GM21619 (cell line): ENCODE measurements at regions not wholly inside any gene's neighbourhood (a gene's known extent, or its start where the extent isn't known, plus 50 kb on each side); places are given as distances from the start of the nearest gene placed in this dataset.
"Not testable (repeated sequence)": the region's sequence is repeated elsewhere in the genome, so short reads cannot be mapped to it uniquely, and the experiment has no call there.

Experiments
- ATAC-seq: cut with Tn5 transposase; IDR thresholded peaks from one replicate; pipeline ENCODE4 v1.9.1; 2021; ENCODE audit not compliant: unreplicated experiment

DNA sequence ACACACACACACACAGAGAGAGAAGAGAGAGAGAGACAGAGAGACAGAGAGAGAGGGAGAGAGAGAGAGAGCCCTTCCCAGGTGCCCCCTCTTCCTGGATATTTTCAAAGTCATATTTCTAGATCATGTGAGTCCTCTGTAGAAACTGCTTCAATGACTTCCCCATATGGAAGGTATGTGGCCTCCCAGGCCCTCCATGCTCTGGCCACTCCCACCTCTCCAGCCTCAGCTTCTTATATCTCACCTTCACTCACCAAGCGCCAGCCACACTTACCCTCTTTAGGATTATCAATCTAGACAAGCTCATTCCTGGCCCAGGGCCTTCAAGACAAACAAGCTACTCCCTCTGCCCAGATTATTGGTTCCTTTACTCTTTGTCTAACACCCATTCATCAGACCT lies 259.7 kb downstream of the MTERF1 start:
- ATAC-seq = no peak

DNA sequence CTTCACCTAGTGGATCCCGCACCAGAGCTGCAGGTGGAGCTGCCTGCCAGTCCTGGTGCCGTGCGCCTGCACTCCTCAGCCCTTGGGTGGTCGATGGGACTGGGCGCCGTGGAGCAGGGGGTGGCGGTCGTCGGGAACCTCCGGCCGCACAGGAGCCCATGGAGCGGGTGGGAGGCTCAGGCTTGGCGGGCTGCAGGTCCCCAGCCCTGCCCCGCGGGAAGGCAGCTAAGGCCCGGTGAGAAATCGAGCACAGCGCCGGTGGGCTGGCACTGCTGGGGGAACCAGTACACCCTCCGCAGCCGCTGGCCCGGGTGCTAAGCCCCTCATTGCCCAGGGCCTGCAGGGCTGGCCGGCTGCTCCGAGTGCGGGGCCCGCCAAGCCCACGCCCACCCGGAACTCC lies 253.2 kb downstream of the MTERF1 start:
- not testable (repeated sequence) for ATAC-seq

DNA sequence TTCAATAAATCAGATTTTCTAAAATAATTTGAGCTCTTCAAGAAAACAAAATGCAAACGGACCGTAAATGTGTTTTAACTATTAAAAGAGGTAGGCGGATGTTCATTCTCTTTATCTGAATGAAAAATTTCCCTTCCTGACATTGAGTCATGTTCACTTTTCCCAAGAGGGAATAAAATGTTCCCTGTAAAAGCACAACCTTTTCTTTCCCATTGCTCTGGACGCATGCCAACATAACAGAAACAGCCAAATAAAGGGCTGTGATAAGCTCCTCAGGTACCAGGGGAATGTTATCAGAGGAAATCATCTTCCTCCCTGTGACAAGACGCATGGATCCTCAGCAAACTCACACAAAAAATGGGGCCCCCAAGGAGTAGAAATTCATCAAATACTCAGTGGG lies 251.8 kb downstream of the MTERF1 start:
- no peak for ATAC-seq

DNA sequence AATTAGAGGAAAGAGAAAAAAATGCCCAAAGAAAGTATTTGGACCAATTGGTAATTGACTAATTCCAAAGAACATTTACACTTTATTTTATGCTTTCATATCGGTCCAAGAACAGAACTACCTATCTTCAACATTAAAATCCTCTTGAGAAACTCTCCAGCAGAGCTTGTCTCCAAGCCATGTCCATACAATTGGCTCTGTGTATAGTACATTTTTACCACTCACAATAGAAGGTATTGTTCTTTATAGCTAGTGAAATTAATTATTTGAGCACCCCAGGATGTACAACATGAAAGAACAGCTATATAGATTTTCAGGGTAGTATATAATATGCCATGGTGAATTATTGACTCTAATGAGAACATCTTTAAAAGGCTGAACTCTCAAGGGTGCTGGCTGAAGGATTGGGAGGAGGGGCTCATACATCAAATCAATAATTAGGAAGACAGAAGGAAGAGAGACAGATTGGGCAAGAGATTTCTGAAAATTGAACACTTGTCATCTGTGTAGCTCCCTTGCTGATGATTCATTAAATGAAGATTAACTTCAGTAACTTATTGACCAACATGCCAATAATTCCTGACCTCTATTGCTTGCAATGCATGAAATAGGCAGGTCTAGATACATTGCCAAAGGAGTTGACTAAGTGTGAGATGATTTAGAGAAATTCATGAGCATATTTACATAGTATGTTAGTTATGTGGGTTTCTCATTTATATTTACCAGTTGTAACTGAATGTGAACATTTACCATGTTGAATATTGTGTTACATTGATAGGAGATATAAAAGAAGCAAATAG lies 249.7 kb downstream of the MTERF1 start:
- ATAC-seq = no peak

DNA sequence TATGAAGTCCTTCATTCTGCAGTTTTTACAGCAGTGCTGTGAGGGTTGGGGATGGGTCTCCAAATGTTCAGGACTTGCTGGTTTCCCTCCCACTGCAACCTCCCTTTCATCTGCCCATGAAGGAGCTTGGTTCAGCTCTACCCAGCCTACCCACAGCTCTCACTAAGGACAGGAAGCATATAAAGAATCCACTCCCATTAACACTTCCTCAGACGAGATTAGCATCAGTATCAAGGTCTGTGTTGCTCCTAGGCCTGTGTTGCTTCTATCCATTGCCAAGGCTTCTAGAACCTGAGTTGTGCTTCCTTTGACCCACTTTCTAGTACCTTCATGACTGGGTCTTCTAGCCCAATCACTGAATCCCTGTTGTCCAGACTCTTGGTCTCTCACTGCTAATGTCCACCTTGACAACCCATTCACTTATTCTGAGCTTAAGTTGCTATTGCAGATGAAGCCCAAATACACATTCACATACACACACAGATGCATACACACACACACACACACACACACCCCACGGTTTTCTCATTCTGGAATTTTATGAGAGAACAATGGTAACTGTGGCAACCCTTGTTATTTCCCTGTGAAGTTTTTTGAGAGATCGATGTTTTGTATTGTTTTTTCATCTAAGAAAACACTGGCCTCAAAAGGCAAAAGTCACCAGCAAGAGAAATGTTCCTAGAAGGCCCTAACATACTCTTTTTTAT lies 248.1 kb downstream of the MTERF1 start:
- ATAC-seq = no peak

DNA sequence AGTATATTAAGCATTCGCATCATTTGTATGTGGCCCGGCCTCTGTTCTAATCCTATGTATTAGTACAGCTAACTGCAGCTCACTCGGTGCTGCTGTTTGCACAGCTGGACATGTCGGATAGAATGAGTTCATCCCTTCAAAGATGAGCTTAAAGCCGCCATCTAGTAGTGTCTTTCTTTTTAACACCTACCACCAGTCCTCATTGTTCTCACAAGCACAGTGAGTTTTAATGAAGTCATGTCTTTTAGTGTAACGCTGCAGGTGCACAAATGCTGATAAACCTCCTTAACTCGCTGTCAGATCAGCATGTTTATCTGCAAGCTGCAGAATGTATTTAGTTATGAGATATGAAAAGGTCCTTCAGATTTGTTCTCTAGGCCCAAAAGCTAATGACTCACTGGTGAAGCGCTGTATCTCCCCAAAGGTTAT lies 247.5 kb downstream of the MTERF1 start:
- no peak for ATAC-seq

DNA sequence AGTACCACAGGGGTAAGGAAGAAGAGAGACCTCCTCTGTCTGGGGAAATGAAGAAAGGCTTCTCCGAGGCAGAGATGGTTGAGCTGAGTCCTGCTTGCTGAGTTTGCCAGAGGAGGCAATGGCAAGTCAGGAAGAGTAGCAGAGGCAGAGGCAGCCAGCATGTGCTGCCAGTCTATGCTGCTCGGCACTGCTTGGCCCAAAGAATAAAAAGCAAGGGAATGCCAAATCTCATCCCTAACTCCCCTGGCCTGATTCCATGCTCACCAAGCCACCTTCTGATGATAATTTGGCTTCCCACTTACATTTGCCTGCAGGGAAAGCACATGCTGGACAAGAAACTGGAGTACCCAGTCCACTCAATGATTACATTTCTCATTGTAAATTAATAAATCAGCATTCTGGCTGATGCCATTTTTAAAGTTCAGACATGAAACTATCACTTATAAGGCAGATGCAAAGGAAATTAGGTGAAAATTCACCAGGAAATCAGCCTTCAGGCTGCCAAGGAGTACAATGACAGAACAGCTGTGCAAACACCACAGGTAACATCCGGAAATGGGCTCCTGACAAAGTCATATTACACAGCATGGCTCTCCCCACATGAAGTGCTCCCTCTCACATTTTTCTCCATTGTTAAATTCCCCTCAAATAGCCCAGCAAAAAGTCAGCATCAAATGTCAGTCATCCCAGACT lies 245.9 kb downstream of the MTERF1 start:
- no peak for ATAC-seq

DNA sequence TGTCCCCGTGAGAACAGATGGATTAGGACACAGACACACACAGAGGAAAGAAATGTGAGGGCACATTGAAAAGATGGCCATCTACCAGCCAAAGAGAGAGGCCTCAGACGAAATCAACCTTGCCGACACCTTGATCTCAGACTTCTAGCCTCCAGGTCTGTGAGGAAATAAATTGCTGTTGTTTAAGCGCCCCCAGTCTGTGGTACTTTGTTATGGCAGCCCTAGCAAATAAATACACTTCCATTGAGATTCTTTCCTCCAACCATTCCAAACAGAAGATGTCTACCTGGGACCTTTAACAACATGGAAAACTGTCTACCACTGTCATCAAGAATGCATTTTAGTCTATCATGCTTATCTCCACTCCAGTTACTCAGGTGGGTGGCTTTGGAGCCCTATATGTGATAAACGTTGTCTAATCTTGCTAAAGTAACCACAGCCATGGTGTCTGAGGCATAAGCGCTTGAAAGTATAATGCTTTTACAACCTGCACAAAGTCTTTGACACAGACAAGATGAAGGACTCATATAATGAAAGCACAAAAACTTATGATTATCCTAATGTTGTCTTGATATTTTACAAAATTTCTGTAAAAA lies 244.3 kb downstream of the MTERF1 start:
- peak; percentile 60 for ATAC-seq

DNA sequence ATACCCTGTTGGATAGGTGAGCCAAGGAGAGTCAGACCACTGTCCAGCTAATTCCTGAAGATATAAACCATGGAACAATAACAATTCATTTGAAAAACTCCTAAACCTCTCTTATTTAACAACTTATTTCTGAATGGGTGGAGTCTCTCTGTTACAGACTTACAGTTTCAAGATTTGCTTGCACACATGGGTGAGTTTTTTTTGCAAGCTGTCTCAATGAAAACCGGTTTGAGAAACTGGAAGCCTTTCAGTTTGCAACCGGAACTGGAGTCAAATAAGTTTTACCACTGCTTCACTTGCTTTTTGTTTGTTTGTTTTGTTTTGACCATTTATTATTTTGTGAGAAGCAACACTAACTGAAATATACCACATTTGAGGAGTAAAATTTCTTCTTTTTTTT lies 243.8 kb downstream of the MTERF1 start:
- peak; percentile 47 for ATAC-seq

DNA sequence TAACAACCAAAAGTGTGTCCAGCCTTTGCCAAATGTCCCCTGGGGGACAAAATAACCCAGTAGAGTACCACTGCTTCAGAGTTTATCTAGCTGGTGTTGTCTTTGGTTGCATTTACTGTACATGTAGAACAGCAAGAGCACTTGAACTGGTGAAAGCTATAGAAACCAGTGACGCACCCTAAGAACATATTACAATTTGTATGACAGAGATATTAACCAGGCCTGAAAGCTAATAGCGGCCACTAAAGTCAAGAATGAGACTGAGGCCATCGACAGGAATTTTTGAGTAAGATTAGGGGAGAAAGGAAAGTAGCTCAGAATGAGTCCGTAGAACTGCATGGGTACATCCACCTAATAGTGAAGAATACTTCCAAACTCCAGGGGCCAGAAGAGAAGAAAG lies 236.2 kb downstream of the MTERF1 start:
- no peak for ATAC-seq

DNA sequence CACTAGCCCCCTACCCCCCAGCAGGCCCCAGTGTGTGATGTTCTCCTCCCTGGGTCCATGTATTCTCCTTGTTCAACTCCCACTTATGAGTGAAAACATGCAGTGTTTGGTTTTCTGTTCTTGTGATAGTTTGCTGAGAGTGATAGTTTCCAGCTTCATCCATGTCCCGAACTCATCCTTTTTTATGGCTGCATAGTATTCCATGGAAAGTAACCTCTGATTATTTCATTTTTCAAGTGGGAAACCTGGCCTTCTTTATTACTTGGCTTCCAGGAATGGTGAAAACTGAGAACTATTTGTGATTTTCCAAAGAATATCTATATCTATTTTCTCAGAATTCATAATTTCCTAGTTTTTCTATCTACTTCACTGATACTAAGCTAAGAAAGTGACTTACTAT lies 235.0 kb downstream of the MTERF1 start:
- ATAC-seq = no peak

DNA sequence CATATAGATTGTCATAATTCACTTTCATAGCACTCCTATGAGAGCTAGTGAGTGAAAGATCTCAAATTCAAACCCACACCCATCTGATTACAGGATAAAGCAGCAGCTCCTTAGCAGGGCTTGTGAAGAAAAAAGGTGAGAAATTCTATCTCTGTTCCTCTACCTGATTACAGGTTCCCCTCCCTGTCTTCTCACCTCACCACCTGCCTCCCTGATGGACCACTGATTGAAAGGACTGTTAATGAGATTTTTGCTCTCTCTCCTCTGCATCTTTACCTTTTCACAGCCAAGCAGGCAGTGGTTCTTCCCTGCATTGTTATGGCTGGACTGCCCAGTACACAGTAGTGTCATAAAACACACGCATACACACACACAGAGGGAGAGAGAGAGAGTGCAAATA lies 228.5 kb downstream of the MTERF1 start:
- ATAC-seq = no peak

DNA sequence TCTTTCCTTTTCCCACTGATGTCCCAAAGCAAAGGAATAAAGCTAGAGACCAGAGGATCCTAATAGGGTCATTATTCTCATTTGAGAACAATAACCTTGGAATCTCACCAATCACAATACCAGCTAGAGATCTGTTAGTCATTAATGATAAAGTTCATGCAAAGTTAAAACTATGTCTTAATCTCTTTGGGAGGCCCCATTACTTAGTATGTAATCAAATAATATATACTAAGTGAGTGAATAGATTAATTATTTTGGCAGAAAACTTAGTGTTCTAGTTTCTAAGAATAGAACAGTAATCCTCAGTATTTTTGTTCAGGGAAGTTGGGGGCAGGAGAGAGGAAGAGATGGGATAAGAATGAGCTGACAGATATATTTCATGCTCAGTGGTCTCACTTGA lies 227.2 kb downstream of the MTERF1 start:
- no peak for ATAC-seq

DNA sequence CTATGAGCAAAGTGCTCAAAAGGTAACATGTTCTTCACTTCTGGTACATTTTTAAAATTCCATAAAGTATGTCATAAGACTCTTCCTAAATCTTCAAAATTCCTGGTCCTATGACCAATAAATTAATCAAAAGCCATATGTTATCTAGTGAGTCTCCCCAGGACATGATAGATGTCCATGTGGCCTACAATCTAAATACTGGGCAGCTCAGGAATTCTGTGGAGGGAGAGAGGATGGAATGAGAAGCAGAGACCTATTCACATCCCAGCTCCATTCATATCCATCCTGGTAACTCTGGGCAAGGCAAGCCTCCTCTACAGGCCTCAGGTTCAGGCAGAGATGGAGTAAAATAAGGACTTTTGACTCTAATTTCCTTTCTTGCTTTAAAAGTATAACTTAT lies 224.8 kb downstream of the MTERF1 start:
- no peak for ATAC-seq

DNA sequence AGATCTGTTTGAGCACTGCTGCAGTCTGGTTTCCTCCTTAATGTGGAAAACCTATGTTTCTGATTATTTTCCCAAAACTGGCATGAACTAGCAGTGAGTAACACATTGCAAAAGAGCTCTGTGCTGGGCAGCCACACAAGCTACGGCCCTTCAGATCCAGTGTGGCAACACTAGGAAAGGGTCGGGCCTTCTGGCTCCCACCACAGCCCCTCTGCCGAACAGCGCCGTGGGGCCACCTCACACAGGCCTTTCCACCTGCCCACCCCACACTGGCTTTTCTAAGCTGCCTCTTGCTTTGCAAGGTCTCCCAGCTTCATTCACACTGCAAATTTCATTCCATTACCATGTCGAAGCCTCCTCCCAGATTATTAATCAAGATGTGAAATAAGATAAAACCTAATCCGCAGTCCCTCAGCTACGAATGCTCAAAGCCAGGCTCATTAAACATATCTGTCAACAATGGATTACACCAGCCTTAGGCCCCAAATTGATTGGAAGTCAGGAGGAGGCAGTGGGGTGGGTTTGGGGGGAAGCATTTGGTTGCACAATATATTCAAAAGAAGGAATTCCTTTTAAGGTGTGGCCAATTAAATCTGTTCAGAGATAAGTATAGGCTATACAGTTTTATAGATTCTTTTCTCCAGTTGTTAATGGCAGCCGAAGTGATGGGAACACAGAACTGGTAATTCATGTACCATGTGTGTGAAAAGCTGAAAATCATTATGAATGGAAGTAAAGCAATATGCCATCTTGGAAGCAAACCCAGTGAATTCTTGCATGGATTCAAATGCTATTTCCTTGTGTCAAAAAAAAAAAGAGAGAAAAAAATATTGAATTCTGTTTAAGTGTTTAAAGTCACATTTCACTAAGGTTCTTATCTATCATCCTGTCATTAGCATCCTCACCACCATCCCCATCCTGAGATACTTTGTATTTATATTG lies 223.7 kb downstream of the MTERF1 start:
- no peak for ATAC-seq

DNA sequence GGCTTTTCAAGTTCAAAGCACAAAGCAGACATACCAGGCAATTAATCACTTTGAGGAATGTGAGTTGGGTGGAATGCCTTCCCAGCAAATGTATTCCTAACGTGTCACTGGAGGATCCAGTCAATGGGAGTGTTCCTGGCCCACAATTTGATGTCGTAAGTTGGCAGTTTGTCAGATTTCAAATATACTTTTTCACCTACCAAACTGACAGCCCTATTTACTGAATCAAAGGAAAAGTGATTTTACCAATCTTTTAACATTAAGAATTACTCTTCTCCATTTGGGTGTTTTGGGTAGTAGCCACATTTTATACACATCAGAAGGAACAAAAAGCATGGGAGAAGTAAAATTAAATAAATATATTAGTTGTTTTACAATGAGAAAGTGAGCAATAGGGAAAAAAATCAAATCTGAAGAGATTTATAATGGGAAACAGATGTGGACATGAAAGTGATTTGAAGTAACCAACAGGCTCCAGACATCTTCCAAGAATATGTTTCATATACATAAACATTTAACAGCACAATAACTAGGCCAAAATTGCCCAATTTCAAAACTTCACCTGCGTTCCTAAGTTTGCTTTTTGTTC lies 222.9 kb downstream of the MTERF1 start:
- no peak for ATAC-seq

DNA sequence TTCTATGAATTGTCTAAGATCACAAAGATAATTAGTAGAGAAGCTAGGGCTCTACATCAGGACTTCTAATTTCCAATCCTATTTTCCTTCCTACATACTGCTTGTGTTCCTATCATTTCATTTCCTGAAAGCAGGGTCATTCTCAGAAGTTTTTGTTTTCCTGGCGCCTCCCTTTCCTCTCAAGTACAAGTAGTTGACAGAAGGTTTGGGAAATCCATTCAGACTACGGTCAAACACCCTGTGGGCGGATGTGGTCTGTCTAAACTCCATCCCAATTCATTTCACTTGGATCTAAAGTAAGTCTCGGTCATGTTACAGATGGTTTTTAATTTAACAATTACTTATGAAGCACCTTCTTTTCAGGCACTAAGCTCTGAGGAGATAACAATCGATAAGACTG lies 221.4 kb downstream of the MTERF1 start:
- ATAC-seq = no peak

DNA sequence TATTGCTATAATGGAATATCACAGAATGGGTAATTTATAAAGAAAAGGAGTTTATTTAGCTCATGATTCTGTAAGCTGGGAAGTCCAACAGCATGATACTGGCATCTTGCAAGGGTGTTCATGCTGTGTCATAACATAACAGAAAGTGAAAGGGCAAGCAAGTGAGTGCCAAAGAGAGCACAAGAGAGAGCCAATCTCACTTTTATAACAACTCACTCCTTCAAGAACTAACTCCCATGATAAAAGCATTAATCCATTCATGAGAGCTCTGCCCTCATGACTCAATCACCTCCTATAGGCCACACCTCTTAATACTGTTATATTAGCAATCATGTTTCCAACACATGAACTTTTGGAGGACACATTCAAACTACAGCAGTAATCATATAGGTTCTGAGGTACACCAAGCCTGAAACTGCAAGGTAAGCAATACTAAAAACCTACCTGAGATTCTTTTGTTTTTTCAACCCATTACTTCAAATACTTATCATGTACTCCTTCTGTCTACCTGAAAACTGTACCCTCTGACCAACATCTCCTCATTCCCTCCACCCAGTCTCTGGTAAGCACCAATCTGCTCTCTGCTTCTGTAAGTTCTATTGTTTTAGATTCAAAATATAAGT lies 219.7 kb downstream of the MTERF1 start:
- ATAC-seq = no peak

DNA sequence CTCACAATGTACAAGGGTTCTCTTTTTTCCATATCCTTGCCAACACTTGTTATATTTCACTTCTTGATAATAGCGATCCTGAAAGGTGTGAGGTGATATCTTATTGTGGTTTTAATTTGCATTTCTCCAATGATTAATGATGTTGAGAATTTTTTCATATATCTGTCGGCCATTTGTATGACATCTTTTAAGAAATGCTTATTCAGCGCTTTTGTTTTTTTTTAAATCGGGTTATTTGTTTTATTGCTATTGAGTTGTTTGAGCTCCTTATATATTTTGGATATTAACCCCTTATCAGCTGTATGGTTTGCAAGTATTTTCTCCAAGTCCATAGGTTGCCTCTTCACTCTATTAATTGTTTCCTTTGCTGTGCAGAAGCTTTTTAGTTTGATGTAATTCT lies 218.8 kb downstream of the MTERF1 start:
- no peak for ATAC-seq

DNA sequence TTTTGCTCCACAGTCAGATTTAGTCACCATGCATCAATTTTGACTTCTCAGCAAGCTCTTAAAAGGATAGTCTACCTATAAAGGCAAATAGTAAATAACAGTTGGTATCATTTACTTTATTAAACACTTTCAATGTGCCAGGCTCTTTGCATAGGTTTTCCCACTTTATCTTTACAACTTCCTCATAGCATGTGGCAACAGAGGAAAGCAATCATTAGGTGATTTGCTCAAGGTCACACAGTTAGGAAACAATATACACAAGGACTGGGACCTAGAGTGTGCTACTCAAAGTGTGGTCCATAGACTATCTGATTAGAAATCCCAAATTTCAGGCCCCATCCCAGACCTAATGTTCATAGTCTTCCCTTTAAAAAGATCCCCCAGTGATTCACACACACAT lies 212.3 kb downstream of the MTERF1 start:
- ATAC-seq = no peak
